ENCODE measurements at regions not wholly inside any gene's neighbourhood (a gene's known extent, or its start where the extent isn't known, plus 50 kb on each side); places are given as distances from the start of the nearest gene placed in this dataset.

DNA sequence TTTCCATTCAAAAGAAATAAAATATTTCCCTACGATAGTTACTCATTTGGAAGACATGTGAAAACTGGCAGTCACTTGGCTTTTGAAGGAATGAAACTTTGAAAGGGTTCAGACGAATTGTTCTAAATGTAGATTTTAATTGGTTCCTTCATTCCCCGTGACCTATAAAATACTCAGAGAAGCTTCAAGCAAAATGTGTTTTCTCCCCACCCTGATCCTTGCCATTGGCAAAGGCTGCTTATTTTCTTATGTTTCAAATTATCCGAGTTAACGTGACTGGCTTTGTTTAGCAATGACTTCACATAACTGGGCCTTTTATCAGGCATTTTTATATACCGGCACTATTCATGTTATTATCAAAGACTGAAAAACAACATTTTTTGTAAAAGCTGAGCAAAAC lies 204.1 kb upstream of the NEIL3 start:
- intact Hi-C loops (cut with micrococcal nuclease) = no loop called here

DNA sequence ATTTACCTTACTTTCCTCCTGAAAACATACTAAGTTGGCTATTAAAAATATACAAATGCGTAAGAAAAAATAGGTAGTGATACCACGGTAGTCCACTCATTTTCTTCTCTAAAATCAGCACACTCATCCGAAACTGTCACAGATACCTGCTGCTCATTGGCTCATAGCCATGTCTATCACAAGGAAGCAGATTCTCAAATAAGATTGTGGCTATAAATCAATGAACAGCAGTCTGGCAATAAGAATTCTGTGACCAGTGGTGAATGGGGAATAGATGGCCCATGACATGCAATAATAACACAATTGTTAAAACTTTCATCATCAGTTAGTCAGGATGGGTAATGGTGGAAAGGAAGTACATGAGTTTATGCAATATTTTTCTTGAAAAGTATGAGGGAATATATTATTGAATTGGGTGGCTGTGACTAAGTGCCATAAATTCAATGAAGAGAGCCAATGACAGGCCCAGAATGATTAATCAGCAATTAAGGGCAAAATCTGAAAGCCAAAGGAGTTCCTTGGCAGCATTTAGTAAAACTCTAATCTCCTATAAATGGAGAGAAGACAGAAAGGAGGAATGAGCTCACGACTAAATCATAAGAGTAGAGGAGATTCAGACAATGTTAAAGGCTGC lies 202.3 kb upstream of the NEIL3 start:
- Mint-ChIP-seq H3K9me3 (peaks cover 0 to 4% (median 0%) of the 10 kb centered on the region in 7 donors), H3K36me3 (no peaks in the 10 kb centered on the region), H3K4me1 (no peaks in the 10 kb centered on the region), H3K27ac (no peak overlapping the region), H3K27me3 (ENCODE audit: low read depth in 3 of 3) (peaks cover 0 to 2% (median 0%) of the 10 kb centered on the region in 3 donors), H3K4me3 (no peak overlapping the region)
- Histone ChIP-seq H3K79me2 (ENCODE audit: insufficient read depth, low read length) (no peaks in the 10 kb centered on the region), H2AFZ (ENCODE audit: insufficient read depth, low read depth, low read length, poor library complexity, severe bottlenecking) (no peak overlapping the region), H3K4me1 (ENCODE audit: control insufficient read depth in 1 of 2, insufficient read depth in 2 of 2, low read length in 2 of 2) (no peaks in the 10 kb centered on the region), H3K9ac (ENCODE audit: insufficient read depth, low read length, poor library complexity, severe bottlenecking) (no peak overlapping the region), H3K9me3 (replicated peaks in 1 of 2; ENCODE audit: control insufficient read depth in 1 of 2, insufficient read depth in 1 of 2, low read length in 2 of 2) (no peaks in the 10 kb centered on the region), H3K27ac (ENCODE audit: low read depth in 1 of 2, low read length in 2 of 2) (no peak overlapping the region), H3K4me3 (replicated peaks in 1 of 3; ENCODE audit: low read depth in 2 of 3, low read length in 3 of 3) (no peak overlapping the region), H4K20me1 (ENCODE audit: insufficient read depth, low read length) (no peaks in the 10 kb centered on the region), H3K27me3 (ENCODE audit: control insufficient read depth in 2 of 2, insufficient read depth in 2 of 2, low read length in 2 of 2) (no peaks in the 10 kb centered on the region), H3K36me3 (replicated peaks in 1 of 2; ENCODE audit: control insufficient read depth in 1 of 2, insufficient read depth in 2 of 2, low read length in 2 of 2) (no peaks in the 10 kb centered on the region), H3K4me2 (replicated peaks; ENCODE audit: extremely low read depth, low read length, poor library complexity, severe bottlenecking) (no peak overlapping the region)
- TF ChIP-seq, protein P1, sequence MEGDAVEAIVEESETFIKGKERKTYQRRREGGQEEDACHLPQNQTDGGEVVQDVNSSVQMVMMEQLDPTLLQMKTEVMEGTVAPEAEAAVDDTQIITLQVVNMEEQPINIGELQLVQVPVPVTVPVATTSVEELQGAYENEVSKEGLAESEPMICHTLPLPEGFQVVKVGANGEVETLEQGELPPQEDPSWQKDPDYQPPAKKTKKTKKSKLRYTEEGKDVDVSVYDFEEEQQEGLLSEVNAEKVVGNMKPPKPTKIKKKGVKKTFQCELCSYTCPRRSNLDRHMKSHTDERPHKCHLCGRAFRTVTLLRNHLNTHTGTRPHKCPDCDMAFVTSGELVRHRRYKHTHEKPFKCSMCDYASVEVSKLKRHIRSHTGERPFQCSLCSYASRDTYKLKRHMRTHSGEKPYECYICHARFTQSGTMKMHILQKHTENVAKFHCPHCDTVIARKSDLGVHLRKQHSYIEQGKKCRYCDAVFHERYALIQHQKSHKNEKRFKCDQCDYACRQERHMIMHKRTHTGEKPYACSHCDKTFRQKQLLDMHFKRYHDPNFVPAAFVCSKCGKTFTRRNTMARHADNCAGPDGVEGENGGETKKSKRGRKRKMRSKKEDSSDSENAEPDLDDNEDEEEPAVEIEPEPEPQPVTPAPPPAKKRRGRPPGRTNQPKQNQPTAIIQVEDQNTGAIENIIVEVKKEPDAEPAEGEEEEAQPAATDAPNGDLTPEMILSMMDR (IDR thresholded peaks at IDR 0.05) = no peak
- WGBS (ENCODE audit: insufficient coverage) = no CpG with 5 or more reads among the region's 4 CpGs
- DNase-seq = no peak
- intact Hi-C loops (cut with micrococcal nuclease) = no loop called here

More for the DNA sequence above, 204.1 kb upstream of the NEIL3 start:
- H3K27me3 Mint-ChIP-seq (ENCODE audit: low read depth in 3 of 3) = peaks cover 0 to 2% (median 0%) of the 10 kb centered on the region in 3 donors
- H3K4me1 Mint-ChIP-seq = no peaks in the 10 kb centered on the region
- TF ChIP-seq, protein P1 (IDR thresholded peaks at IDR 0.05) = no peak
- no peaks in the 10 kb centered on the region for H3K79me2 ChIP-seq (ENCODE audit: insufficient read depth, low read length)
- H3K27ac Mint-ChIP-seq = no peak overlapping the region
- no peak overlapping the region for H3K4me3 ChIP-seq (replicated peaks in 1 of 3; ENCODE audit: low read depth in 2 of 3, low read length in 3 of 3)
- H3K9me3 Mint-ChIP-seq = no peaks in the 10 kb centered on the region
- H3K4me1 ChIP-seq (ENCODE audit: control insufficient read depth in 1 of 2, insufficient read depth in 2 of 2, low read length in 2 of 2) = no peaks in the 10 kb centered on the region
- H3K9me3 ChIP-seq (replicated peaks in 1 of 2; ENCODE audit: control insufficient read depth in 1 of 2, insufficient read depth in 1 of 2, low read length in 2 of 2) = no peaks in the 10 kb centered on the region
- no peaks in the 10 kb centered on the region for H3K27me3 ChIP-seq (ENCODE audit: control insufficient read depth in 2 of 2, insufficient read depth in 2 of 2, low read length in 2 of 2)
- H3K27ac ChIP-seq (ENCODE audit: low read depth in 1 of 2, low read length in 2 of 2) = no peak overlapping the region
- H3K4me3 Mint-ChIP-seq = no peak overlapping the region
- no peak overlapping the region for H3K9ac ChIP-seq (ENCODE audit: insufficient read depth, low read length, poor library complexity, severe bottlenecking)
- no peak overlapping the region for H3K4me2 ChIP-seq (replicated peaks; ENCODE audit: extremely low read depth, low read length, poor library complexity, severe bottlenecking)
- no peaks in the 10 kb centered on the region for H3K36me3 Mint-ChIP-seq
- WGBS (ENCODE audit: insufficient coverage) = 94% methylated on average over 3 of the region's 6 CpGs
- H2AFZ ChIP-seq (ENCODE audit: insufficient read depth, low read depth, low read length, poor library complexity, severe bottlenecking) = no peak overlapping the region
- H4K20me1 ChIP-seq (ENCODE audit: insufficient read depth, low read length) = no peaks in the 10 kb centered on the region
- no peak for DNase-seq
- no peaks in the 10 kb centered on the region for H3K36me3 ChIP-seq (replicated peaks in 1 of 2; ENCODE audit: control insufficient read depth in 1 of 2, insufficient read depth in 2 of 2, low read length in 2 of 2)

All from CD14-positive monocyte (primary cell).